Transverse colon (tissue), 4 donors: ENCODE measurements at regions not wholly inside any gene's neighbourhood (a gene's known extent, or its start where the extent isn't known, plus 50 kb on each side); places are given as distances from the start of the nearest gene placed in this dataset.

Experiments used
- DNase-seq: peaks from one replicate; pipeline ENCODE4 v3.0.0-alpha.2; 2019
- H3K27ac ChIP-seq, 4 donors: fragments of 200-600 bp; sonication (generic); 2 replicates each; pipeline ENCODE4 v1.5.1; 2016 to 2018; ENCODE audit warnings: inconsistent platforms in 4 of 4
- H3K27me3 ChIP-seq: fragments of 200-600 bp; sonication (generic); 2 replicates; pipeline ENCODE4 v1.5.1; 2017; ENCODE audit warnings: inconsistent platforms
- H3K36me3 ChIP-seq, 4 donors: fragments of 200-600 bp; sonication (generic); 2 replicates each; pipeline ENCODE4 v1.5.1; 2017 to 2019; ENCODE audit warnings: inconsistent platforms in 4 of 4
- H3K4me1 ChIP-seq, 4 donors: fragments of 200-600 bp; sonication (generic); 2 replicates each; pipeline ENCODE4 v1.5.1; 2017 to 2020; ENCODE audit warnings: inconsistent platforms in 4 of 4
- H3K4me3 ChIP-seq, 4 donors: fragments of 200-600 bp; sonication (generic); 1 replicate in 1 of 4; 2 replicates in 3 of 4; pipeline versions ENCODE4 v1.5.1 to v1.6.1; 2017 to 2019; ENCODE audit warnings: inconsistent platforms in 4 of 4
- H3K9me3 ChIP-seq, 2 donors: fragments of 200-600 bp; sonication (generic); 2 replicates each; pipeline ENCODE4 v1.5.1; 2017 to 2019; ENCODE audit warnings: inconsistent platforms in 2 of 2
- CTCF ChIP-seq, 5 experiments: fragments of 200-600 bp in 3 of 5; fragments of 450-650 bp in 2 of 5; sonication (generic) in 3 of 5; IDR thresholded peaks; 1 replicate in 2 of 5; 2 replicates in 3 of 5; pipeline ENCODE4 v1.5.1; 2016 to 2017; ENCODE audit warnings: antibody characterized with exemption in 5 of 5, inconsistent platforms in 3 of 5, mild to moderate bottlenecking in 2 of 5, moderate library complexity in 1 of 5
- EP300 ChIP-seq: sonication (generic); formaldehyde crosslinking; IDR thresholded peaks from one replicate; pipeline ENCODE4 v1.6.1; 2017; ENCODE audit warnings: antibody characterized with exemption, low read depth
- POLR2A ChIP-seq: fragments of 450-650 bp; IDR thresholded peaks from one replicate; pipeline ENCODE4 v1.6.1; 2016; ENCODE audit warnings: antibody characterized with exemption, mild to moderate bottlenecking, moderate library complexity
- POLR2AphosphoS5 ChIP-seq, 3 donors: sonication (generic); formaldehyde crosslinking; IDR thresholded peaks; one replicate each; pipeline ENCODE4 v1.6.1; 2016; ENCODE audit warnings: antibody characterized with exemption in 3 of 3
- WGBS, 2 donors: methylation state at CpG; one replicate each; pipeline ENCODE4 v1.1.5; 2018; ENCODE audit warnings: low coverage in 1 of 2; 5-methylcytosine and 5-hydroxymethylcytosine counted together
- in situ Hi-C, 4 donors: fragments of 200-750 bp; cut with MboI; loops; one replicate each; pipeline versions ENCODE4 v1.15.0 to v1.15.1; 2017; ENCODE audit warnings: low sequenced_read_pairs in 3 of 4, low pct_ligation_motif_present in 1 of 4, low pct_unique_long_range_greater_than_20kb in 1 of 4
- intact Hi-C: fragments of 100-400 bp; cut with DNase I; formaldehyde crosslinking; loops from one replicate; pipeline ENCODE4 v1.15.1; 2023; ENCODE audit warnings: low total_unique reads

GRCh38 chr11:106507645-106508306, 430.3 kb downstream of the AASDHPPT start:
- H3K27ac ChIP-seq, result no peak overlapping the region
- no peaks in the 10 kb centered on the region for H3K27me3 ChIP-seq
- no peaks in the 10 kb centered on the region for H3K36me3 ChIP-seq
- H3K4me1 ChIP-seq, result no peaks in the 10 kb centered on the region
- TF ChIP-seq POLR2AphosphoS5 (IDR thresholded peaks at IDR 0.05) (no peak), POLR2A (no peak)
- intact Hi-C loops, result no loop called here
- H3K4me3 ChIP-seq, result no peak overlapping the region
- in situ Hi-C loops, result no loop called here
- 67% methylated on average over 1 of the region's 1 CpG; no CpG with 5 or more reads in 1 of the 2 donors for WGBS, 2 donors
- no peak for DNase-seq
- no peaks in the 10 kb centered on the region for H3K9me3 ChIP-seq

DNA sequence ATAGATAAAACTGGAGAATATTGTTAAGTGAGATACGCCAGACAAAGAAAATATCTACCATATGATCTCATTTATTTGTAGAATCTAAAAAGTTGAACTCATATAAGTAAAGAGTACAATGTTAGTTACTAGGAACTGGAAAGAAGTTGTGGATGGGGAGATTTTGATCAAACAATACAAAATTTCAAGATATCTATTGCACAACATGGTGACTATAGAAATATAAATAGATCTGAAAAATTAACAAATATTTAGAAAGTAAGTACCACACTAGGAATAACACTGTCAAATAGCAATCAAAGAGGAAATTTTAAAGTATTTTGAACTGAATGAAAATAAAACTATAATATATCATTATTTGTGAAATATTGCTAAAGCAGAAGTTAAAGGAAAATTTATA, 437.2 kb downstream of the AASDHPPT start:
- in situ Hi-C loops, result no loop called here
- peaks cover 0 to 3% of the 10 kb centered on the region in 2 donors for H3K9me3 ChIP-seq
- WGBS, 2 donors, result 89 to 93% methylated on average over 1 of the region's 1 CpG
- intact Hi-C loops, result no loop called here
- no peaks in the 10 kb centered on the region for H3K36me3 ChIP-seq
- no peak overlapping the region for H3K27ac ChIP-seq
- TF ChIP-seq CTCF (IDR thresholded peaks at IDR 0.05) (no peak), POLR2AphosphoS5 (IDR thresholded peaks at IDR 0.05) (no peak), EP300 (no peak), POLR2A (no peak)
- H3K27me3 ChIP-seq, result no peaks in the 10 kb centered on the region
- H3K4me3 ChIP-seq, result no peak overlapping the region
- no peak for DNase-seq
- no peaks in the 10 kb centered on the region for H3K4me1 ChIP-seq

- Histone ChIP-seq H3K36me3 (no peaks in the 10 kb centered on the region), H3K4me1 (no peaks in the 10 kb centered on the region), H3K27ac (no peak overlapping the region), H3K9me3 (peaks cover 0 to 3% of the 10 kb centered on the region in 2 donors), H3K27me3 (no peaks in the 10 kb centered on the region), H3K4me3 (no peak overlapping the region)
- intact Hi-C loops, result no loop called here
- no peak for DNase-seq
- WGBS, 2 donors, result 65 to 77% methylated on average over 2 of the region's 2 CpGs
- TF ChIP-seq CTCF (IDR thresholded peaks at IDR 0.05) (no peak), POLR2AphosphoS5 (IDR thresholded peaks at IDR 0.05) (no peak), EP300 (no peak), POLR2A (no peak)
- in situ Hi-C loops, result no loop called here
These were observed 440.0 kb downstream of the AASDHPPT start for GRCh38 chr11:106517426-106517825.

- no peak for DNase-seq
- no peaks in the 10 kb centered on the region for H3K36me3 ChIP-seq
- in situ Hi-C loops (no loop called here), intact Hi-C loops (no loop called here)
- H3K27ac ChIP-seq, result no peak overlapping the region
- 76 to 77% methylated on average over 5 to 6 of the region's 6 CpGs for WGBS, 2 donors
- H3K4me1 ChIP-seq, result no peaks in the 10 kb centered on the region
- no peaks in the 10 kb centered on the region for H3K27me3 ChIP-seq
- no peak overlapping the region for H3K4me3 ChIP-seq
- no peak for TF ChIP-seq POLR2A
- TF ChIP-seq EP300, result no peak
- no peak for TF ChIP-seq POLR2AphosphoS5 (IDR thresholded peaks at IDR 0.05)
- no peak for TF ChIP-seq CTCF (IDR thresholded peaks at IDR 0.05)
- peaks cover 0 to 3% of the 10 kb centered on the region in 2 donors for H3K9me3 ChIP-seq
These were observed 442.9 kb downstream of the AASDHPPT start for GRCh38 chr11:106520146-106520912.
